ENCODE measurements at regions not wholly inside any gene's neighbourhood (a gene's known extent, or its start where the extent isn't known, plus 50 kb on each side); places are given as distances from the start of the nearest gene placed in this dataset.
"Not testable (repeated sequence)": the region's sequence is repeated elsewhere in the genome, so short reads cannot be mapped to it uniquely, and the experiment has no call there.

DNA sequence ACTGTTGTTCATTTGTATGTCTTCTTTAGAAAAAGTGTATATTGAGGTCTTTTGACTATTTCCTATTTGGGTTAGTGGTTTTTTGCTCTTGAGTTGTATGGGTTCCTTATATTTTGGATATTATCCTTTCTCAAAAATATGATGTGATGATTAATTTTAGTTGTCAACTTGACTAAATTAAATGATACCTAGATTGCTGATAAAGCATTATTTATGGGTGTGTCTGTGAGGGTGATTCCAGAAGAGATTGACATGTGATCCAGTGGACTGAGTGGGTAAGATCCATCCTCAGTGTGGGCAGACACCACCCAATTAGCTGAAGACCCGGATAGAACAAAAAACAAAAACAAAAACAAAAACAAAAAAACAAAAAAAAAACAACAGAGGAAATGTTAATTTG, 115.1 kb upstream of the KIF2A start:
- no peak for DNase-seq

DNA sequence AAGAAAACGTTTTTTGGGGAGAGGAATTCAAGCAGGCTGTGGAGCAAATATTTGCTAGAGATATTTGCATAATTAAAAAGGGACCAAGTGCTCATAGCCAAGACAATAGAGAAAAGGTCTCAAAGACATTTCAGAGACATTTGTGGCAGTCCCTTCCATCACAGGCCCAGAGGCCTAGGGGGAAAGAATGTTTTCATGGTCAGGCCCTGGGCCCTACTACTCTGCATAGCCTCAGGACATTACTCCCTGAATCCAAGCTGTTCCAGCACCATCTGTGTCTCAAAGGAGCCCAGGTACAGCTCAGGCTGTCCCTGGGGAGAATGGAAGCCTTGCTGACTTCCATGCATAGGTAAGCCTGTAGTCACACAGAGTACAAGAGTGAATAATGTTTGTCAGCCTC, 113.0 kb upstream of the KIF2A start:
- no peak for DNase-seq

- not testable (repeated sequence) for DNase-seq
Observed at GRCh38 chr5:62196532-62196931, 109.5 kb upstream of the KIF2A start.

- DNase-seq = no peak
Observed at GRCh38 chr5:62197697-62198096, 108.3 kb upstream of the KIF2A start.

DNA sequence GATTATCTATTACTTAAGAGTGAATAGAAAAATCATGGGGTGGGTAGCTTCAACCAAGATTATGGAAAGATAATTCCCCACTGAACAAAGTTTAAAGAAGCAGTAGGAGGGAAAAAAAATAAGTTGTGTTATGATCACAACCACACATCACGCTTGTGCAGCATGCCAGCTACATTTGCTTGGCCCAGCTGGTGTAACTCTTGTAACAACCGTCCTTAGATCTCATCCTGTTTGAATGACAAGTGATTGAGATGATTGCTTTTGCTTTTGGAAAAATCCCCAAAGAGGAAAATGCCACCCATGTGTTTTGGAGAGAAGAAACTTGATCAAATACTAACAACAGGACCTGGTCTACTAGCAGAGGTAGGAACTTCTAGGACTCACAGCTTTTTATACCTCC, 107.6 kb upstream of the KIF2A start:
- no peak for DNase-seq

DNA sequence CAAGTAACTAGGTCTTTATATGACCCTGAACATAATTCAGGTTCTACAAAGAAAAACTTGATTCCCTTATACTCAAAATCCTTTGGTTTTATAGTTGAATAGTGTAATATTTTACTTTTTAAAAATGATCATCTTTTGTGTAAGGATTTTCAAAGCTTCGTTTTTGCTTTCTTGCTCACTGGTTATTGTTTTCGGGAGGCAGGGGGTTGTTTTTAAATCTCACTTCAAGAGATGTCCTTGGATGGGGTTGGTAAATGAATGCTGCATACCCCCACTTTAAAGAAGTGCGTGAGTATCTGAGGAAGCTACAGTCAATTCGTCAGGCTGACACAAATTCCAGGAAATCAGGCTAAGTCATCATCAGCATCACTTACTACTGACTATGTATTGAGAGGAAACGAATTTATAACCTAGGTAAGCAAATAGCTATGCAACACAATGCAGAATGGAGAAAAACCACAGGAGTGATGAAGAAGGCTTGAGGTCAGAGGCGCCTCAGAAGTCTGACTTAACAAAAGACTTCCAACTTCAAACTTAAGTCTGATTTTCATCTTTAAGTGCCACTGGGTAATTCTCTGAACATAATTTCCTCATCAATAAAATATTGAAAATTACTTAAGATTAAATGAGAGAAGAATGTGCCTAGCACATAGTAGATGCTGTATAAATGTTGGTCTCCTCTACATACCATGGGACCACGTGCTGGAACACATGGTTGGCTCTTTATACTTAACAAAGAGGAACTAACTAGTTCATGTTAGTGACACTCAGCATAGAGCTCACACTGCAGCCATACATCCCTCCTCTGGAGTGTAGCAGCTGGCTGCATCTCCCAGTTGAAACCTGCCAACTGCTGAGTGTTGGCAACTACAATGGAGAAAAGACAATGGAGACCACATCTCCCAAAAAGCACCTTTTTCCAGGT, 106.0 kb upstream of the KIF2A start:
- no peak for DNase-seq

- no peak for DNase-seq
Observed at GRCh38 chr5:62206150-62206829, 99.7 kb upstream of the KIF2A start.

GRCh38 chr5:62208218-62208852, 97.7 kb upstream of the KIF2A start:
- DNase-seq = no peak

DNA sequence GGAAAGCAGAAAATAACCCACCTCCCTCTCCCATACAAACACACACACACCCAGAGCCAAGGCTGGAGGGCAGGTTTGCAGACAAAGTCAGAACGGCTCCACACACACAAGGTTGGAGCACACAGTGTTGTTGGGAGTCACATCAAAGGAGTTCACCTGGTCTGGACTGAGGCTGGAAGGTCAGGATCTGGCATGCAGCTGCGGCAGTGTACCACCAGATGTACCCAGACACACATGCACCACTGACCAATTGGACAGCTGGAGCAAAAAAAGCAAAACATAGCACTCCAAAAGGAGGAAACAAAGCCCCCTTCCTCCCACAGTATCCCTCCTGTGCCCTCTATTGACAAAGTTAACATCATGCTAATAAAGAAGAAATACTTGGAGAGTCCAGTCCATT, 94.6 kb upstream of the KIF2A start:
- DNase-seq = no peak

- DNase-seq = no peak
Observed at GRCh38 chr5:62212648-62213047, 93.4 kb upstream of the KIF2A start.

GRCh38 chr5:62214701-62215100, 91.3 kb upstream of the KIF2A start:
- DNase-seq = no peak

GRCh38 chr5:62216603-62217002, 89.4 kb upstream of the KIF2A start:
- not testable (repeated sequence) for DNase-seq

DNA sequence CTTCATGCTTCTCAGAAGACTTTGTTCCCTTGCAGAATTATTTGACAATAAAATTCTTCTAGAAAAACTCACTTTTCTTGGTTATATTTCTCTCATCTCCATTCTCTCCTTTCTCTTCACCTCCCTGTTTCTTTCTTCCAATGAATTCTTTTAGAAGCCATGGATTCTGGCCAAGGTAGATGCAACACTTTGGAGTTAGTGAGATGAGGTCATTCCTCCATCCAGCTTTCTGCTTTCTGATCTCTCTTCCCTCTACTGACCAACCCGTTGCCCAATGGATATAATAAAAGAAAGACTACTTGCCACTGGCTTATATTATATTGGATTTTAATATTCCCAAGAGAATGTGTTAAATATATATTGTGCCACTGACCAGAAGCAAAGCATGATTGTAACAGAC, 88.9 kb upstream of the KIF2A start:
- DNase-seq = not testable (repeated sequence)

- not testable (repeated sequence) for DNase-seq
Observed at GRCh38 chr5:62218860-62219259, 87.1 kb upstream of the KIF2A start.

DNA sequence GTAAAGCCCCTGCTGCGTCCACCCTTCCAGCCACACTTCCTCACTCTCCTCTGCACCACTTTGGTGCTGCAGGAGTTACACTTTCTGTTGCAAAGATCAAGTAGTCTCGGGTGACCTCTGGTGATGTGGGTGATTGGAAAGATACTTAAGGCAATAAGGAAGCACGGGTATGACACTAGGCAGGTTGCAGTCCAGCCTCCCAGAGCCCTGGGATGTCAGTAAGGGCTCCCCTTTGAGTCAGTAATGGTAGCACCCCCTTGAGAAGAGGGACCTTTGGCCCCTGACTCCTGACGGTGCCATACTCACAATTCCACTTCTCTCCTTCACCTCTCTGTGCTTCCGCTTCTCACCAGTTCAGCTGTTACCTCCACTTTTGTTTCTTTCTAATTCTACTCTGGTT, 84.1 kb upstream of the KIF2A start:
- DNase-seq = not testable (repeated sequence)

GRCh38 chr5:62222305-62222704, 83.7 kb upstream of the KIF2A start:
- DNase-seq = not testable (repeated sequence)

- not testable (repeated sequence) for DNase-seq
Observed at GRCh38 chr5:62223312-62223670, 82.7 kb upstream of the KIF2A start.

DNA sequence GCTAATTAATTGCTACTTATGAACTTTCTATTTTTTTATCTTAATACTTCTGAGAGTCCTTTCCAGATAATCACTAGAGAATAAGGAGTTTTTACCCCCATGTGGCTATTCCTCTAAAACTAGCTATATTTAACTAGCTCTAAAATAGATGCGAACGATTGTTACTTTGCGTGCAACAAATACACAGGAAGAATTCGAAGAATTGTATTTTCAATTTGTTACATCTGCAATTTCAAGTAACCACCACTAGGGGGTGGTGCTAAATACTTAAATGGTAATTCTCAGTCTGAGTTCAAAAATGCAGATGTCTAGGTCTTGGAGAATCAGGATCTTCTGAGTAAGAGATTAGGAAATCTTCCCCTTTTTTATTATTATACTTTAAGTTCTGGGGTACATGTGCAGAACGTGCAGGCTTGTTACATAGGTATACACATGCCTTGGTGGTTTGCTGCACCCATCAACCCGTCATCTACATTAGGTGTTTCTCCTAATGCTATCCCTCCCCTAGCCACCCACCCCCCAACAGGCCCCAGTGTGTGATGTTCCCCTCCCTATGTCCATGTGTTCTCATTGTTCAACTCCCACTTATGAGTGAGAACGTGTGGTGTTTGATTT, 80.9 kb upstream of the KIF2A start:
- not testable (repeated sequence) for DNase-seq

DNA sequence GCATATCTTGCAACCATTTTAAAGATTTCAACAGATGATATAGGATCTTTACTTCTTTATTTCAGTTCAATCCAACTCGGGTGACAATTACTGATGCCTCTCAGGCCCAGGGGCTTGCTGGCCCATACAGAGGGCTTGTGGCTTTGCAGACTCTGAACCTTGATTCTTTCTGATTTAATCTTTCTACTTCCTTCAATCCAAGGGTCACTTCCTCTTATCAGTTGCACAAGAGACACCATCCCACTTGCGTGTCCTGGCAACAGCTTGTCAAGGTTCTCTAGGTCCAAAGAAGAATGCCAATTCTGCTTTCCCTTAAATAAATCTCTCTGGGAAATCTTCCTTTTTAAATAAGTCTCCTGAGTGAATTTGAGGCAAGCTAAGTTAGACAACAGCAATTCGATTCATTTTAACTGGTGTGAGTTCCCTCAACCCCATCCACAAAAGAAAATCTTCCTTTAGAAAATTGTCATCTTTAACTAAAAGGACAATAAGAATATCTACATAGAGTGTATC, 75.1 kb upstream of the KIF2A start:
- DNase-seq = peak; percentile 43 to 51

DNA sequence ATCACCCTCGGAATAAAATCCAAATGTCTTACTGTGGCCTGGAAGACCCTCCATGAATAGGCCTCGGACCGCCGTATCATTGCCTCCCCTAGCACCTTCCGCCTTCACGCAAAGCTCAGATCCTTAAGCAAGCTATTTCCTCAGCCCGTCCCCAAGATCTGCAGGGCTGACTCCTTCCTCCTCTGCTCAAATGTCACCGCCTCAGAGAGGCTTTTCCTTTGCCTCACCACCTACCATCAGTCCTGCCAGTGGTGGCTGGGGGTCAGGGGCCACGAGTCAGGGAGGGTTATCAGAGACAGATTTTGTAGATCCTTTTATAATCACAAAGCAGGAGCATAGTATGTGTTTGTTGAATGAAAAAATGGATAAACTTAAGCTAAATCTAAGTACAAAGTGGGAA, 74.4 kb upstream of the KIF2A start:
- peak; percentile 21 to 51 for DNase-seq

DNA sequence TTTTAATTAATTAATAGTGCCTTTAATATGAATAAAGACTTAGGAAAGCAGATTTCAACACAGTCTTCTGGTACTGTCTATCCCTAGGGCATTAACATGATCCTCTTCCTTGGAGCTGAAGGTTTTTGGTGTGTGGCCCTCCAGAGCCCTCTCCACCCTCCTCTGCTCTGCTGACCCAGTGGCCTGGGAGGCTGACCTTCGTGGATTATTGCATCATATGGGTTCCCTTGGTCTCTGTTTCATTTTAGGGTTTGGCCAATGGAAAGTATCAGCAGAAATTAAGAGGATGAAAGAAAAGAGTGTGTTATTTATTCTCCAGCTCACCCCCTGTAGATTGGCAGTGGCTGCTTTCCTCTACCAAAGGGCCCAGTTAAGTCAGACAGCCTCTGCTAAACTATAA, 73.8 kb upstream of the KIF2A start:
- DNase-seq = not testable (repeated sequence)

- DNase-seq = peak; percentile 49 to 73
Observed at GRCh38 chr5:62233083-62234046, 72.6 kb upstream of the KIF2A start.
